GM19467 (cell line): ENCODE measurements at regions not wholly inside any gene's neighbourhood (a gene's known extent, or its start where the extent isn't known, plus 50 kb on each side); places are given as distances from the start of the nearest gene placed in this dataset.

Experiments used
- ATAC-seq: cut with Tn5 transposase; IDR thresholded peaks from one replicate; pipeline ENCODE4 v1.9.1; 2021; ENCODE audit warnings: mild to moderate bottlenecking, moderate library complexity; ENCODE audit not compliant: unreplicated experiment

DNA sequence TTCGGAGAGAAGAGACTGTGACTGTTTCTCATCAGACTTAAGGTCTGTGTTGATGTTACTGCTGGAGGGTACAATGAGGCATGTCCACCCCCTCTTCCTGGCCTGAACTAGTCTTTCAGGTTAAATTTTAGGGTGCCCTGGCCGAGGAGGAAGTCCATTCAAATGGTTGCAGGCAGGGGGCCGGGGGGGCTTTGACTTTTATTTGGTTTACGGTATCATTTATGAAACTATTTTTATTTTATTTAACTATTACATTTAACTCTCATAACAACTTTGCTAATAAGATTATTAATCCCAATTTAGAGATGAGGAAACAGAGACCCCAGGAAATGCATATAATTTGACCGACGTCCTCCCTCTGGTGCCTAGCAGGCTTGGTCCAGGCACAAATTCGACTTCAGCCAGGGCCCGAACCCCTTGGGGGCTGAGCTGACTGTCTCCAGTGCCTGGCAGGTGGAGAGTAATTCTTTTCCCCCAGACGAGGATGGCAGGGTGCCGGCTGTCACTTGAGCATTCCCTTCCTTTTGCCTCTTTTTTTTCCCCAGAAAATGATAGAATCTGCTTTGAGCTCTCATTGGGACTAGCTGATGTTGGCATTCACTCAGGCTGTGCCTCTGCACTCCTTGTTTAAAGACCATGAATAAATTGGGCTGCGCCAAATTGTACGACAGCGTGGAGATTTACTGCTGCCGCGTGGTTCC, 255.3 kb upstream of the SALL3 start:
- ATAC-seq: no peak

- no peak for ATAC-seq
Measured at GRCh38 chr18:78725426-78725825, 254.2 kb upstream of the SALL3 start.

- no peak for ATAC-seq
Measured at GRCh38 chr18:78726326-78727056, 253.1 kb upstream of the SALL3 start.

DNA sequence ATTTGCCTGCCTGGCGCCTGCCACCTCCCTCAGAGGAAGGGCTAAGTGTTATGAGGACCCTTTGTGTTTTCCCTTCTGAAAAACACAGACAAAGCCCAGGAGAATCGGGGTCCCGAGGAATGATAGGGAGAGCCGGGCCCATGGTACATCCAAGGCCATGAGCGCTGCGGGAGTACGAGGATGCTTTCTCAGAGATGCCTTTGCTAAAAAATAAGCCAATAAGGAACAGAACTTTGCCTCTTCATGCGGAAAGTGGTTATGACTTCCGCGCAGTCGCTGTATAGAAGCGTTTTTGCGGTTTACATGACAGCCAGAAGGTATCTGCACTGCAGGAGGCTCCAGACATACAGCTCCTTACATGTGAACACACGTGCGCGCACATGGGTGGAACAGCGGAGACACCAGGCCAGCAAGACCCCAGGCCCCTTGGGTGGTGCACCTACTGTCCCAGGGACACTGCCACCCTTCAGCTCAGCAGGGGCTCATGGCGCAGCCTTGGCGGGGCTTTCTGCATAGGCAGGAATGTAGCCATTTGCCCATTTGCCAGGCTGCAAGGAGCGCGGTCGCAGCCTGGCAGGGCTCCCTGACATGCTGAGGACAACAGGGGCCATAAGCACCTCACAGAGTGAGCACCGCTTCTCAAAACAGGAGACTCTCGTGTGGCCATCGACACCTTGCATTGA, 252.4 kb upstream of the SALL3 start:
- no peak for ATAC-seq

DNA sequence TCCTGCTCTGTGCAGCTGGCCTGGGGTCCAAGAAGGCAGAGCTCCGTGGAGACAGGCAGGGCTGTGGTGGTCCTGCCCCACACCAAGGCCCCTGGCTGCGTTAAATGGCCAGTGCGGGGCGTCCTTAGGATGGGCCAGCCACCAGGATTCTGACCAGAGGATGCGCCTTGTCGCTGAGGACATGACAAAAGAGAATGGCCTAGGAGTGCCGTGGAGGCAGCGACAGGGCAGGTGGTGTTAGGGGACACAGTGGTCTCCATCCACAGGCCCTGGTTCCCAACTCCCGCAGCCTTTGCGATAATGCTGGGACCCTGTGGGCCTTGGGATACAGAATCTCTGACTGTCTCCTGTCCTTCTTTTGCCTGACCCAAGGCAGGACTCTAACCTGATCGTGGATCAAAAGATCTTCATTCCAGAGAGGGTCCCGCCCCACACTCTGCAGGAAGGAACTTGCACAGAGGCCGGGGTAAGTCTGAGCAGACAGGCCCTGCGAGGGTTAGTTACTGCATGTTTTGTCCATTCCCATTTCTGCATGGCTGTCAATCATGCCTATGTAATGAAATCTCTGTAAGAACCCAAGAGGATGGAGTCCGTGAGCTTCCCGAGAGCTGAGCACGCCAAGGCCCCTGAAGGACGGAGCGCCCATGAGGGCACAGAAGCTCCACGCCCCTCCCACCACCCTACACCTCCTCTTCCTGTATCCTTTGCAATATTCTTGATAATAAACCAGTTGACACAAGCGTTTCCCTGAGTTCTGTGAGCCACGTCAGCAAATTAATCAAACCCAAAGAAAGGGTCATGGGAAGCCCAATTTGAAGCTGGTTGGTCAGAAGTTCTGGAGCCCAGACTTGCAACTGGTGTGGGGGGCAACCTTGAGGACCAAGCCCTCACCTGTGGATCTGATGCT, 251.5 kb upstream of the SALL3 start:
- ATAC-seq: no peak

GRCh38 chr18:78728784-78729467, 250.7 kb upstream of the SALL3 start:
- no peak for ATAC-seq

- no peak for ATAC-seq
Measured at GRCh38 chr18:78730546-78730945, 249.1 kb upstream of the SALL3 start.

DNA sequence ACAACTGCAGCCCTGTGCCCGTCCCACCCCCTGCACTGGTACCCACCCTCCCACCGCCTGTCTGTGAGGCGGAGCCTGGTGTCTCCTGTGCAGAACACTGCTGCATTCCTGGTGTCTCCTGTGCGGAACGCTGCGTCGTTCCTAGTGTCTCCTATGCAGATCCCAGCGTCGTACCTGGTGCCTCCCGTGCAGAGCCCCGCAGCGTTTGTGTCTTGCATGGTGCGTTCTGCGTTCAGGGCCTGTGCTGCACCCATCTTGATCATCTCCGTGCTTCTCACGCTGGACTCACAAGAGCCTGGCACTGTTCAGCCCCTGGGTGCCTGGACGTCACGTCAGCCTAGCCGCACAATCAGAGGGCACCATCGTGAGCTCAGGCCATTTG, 248.6 kb upstream of the SALL3 start:
- ATAC-seq: no peak

- ATAC-seq: no peak
Measured at GRCh38 chr18:78731398-78732032, 248.1 kb upstream of the SALL3 start.

DNA sequence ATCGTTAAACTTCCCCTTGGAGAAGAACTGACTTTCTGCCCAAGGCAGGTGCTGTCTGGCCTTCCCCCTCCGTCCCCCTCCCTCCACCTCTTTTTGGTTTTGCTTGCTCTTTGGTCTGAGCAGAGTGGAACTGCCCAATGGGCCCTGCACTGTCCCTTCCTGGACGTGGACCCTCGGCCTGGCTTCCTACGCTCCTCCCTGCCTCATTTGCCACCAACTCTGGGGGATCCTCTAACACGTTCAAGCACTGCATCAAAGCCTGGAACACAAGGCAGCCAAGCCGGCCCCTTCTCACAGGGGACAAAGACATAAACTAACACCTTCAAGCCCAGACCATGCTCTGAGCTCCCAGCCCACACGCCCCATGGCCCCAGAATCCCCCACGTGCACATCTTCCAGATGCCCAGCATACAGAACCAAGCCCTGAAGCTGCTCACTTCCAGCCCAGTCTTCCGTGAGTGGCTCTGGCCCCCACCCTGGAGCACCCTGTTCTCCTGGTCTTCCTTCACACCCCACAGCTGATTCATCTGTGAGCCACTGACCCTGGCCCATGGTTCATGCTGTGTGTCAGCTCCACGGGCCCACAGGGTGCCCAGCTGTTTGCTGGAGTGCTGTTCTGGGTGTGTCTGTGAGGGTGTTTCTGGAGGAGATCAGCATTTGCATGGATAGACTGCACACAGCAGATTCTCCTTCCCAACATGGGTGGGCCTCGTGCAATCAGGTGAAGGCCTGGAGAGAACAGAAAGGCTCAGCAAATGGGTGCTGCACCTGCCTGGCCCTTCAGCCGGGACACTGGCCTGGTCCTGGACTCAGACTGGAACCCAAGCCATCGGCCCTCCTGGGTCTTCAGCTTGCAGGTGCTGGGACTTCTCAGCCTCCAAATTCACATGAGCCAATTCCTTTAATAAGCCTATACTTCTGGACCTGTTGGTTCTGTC, 247.1 kb upstream of the SALL3 start:
- ATAC-seq: no peak

- no peak for ATAC-seq
Measured at GRCh38 chr18:78733762-78734613, 245.6 kb upstream of the SALL3 start.

- no peak for ATAC-seq
Measured at GRCh38 chr18:78734614-78734945, 245.0 kb upstream of the SALL3 start.

- no peak for ATAC-seq
Measured at GRCh38 chr18:78735131-78736014, 244.2 kb upstream of the SALL3 start.

- ATAC-seq: no peak
Measured at GRCh38 chr18:78736015-78736690, 243.5 kb upstream of the SALL3 start.

GRCh38 chr18:78737006-78737915, 242.4 kb upstream of the SALL3 start:
- ATAC-seq: no peak
